Embryonic facial prominence (tissue), 1 donor: ENCODE measurements at regions not wholly inside any gene's neighbourhood (a gene's known extent, or its start where the extent isn't known, plus 50 kb on each side); places are given as distances from the start of the nearest gene placed in this dataset.
"Not testable (repeated sequence)": the region's sequence is repeated elsewhere in the genome, so short reads cannot be mapped to it uniquely, and the experiment has no call there.

Experiments used
- DNase-seq: peaks from one replicate; pipeline ENCODE4 v3.0.0-alpha.2; 2016; ENCODE audit errors: extremely low spot score

GRCh38 chr13:58991826-58992477 is 1171.8 kb downstream of the DIAPH3 start:
- DNase-seq = no peak

- DNase-seq = no peak
These were observed 1171.2 kb downstream of the DIAPH3 start for GRCh38 chr13:58992478-58993042.

- DNase-seq = no peak
These were observed 1169.7 kb downstream of the DIAPH3 start for GRCh38 chr13:58994077-58994476.

- no peak for DNase-seq
These were observed 1169.0 kb downstream of the DIAPH3 start for GRCh38 chr13:58994777-58995176.

GRCh38 chr13:58998716-58999115 is 1165.0 kb downstream of the DIAPH3 start:
- DNase-seq = no peak

- no peak for DNase-seq
These were observed 1163.9 kb downstream of the DIAPH3 start for GRCh38 chr13:58999851-59000250.

GRCh38 chr13:59000770-59001169 is 1163.0 kb downstream of the DIAPH3 start:
- DNase-seq = no peak

GRCh38 chr13:59012731-59013130 is 1151.0 kb downstream of the DIAPH3 start:
- DNase-seq = no peak

GRCh38 chr13:59016250-59016649 is 1147.5 kb downstream of the DIAPH3 start:
- DNase-seq = no peak

GRCh38 chr13:59024434-59024833 is 1139.3 kb downstream of the DIAPH3 start:
- no peak for DNase-seq

GRCh38 chr13:59034198-59034597 is 1129.5 kb downstream of the DIAPH3 start:
- DNase-seq = no peak

GRCh38 chr13:59038824-59039223 is 1124.9 kb downstream of the DIAPH3 start:
- no peak for DNase-seq

GRCh38 chr13:59043016-59043415 is 1120.7 kb downstream of the DIAPH3 start:
- DNase-seq = no peak

- no peak for DNase-seq
These were observed 1116.2 kb downstream of the DIAPH3 start for GRCh38 chr13:59047546-59047945.

- no peak for DNase-seq
These were observed 1102.1 kb downstream of the DIAPH3 start for GRCh38 chr13:59061621-59062020.

GRCh38 chr13:59064042-59064441 is 1099.7 kb downstream of the DIAPH3 start:
- no peak for DNase-seq

GRCh38 chr13:59076386-59076785 is 1087.3 kb downstream of the DIAPH3 start:
- DNase-seq = not testable (repeated sequence)

- DNase-seq = no peak
These were observed 1077.6 kb downstream of the DIAPH3 start for GRCh38 chr13:59086147-59086546.

- no peak for DNase-seq
These were observed 1075.0 kb downstream of the DIAPH3 start for GRCh38 chr13:59088716-59089115.

GRCh38 chr13:59094181-59094580 is 1069.5 kb downstream of the DIAPH3 start:
- no peak for DNase-seq

GRCh38 chr13:59099182-59099974 is 1064.3 kb downstream of the DIAPH3 start:
- no peak for DNase-seq

- no peak for DNase-seq
These were observed 1060.5 kb downstream of the DIAPH3 start for GRCh38 chr13:59103004-59103768.
